DMS53 (cell line): ENCODE measurements at regions not wholly inside any gene's neighbourhood (a gene's known extent, or its start where the extent isn't known, plus 50 kb on each side); places are given as distances from the start of the nearest gene placed in this dataset.
A peak's percentile ranks its signal among the peaks of the same experiment; 100 is the strongest.

Source experiments
- DNase-seq: peaks from one replicate; lab custom pipeline; 2025; lab: John Stamatoyannopoulos, UW

GRCh38 chr10:53749439-53749838, 976.9 kb upstream of the MBL2 start:
- no peak for DNase-seq

GRCh38 chr10:53748319-53748718, 975.7 kb upstream of the MBL2 start:
- DNase-seq = peak; percentile 65

GRCh38 chr10:53744746-53745145, 972.2 kb upstream of the MBL2 start:
- no peak for DNase-seq

GRCh38 chr10:53744176-53744575, 971.6 kb upstream of the MBL2 start:
- DNase-seq = no peak

- DNase-seq = no peak
Observed at GRCh38 chr10:53737132-53737531, 964.5 kb upstream of the MBL2 start.

GRCh38 chr10:53726921-53727320, 954.3 kb upstream of the MBL2 start:
- DNase-seq = no peak

GRCh38 chr10:53724581-53724980, 952.0 kb upstream of the MBL2 start:
- no peak for DNase-seq

- no peak for DNase-seq
Observed at GRCh38 chr10:53719658-53720057, 947.1 kb upstream of the MBL2 start.

GRCh38 chr10:53716156-53716555, 943.6 kb upstream of the MBL2 start:
- no peak for DNase-seq

GRCh38 chr10:53713431-53713830, 940.8 kb upstream of the MBL2 start:
- no peak for DNase-seq

- peak; percentile 59 for DNase-seq
Observed at GRCh38 chr10:53702489-53702888, 929.9 kb upstream of the MBL2 start.

- no peak for DNase-seq
Observed at GRCh38 chr10:53701213-53701612, 928.6 kb upstream of the MBL2 start.

- no peak for DNase-seq
Observed at GRCh38 chr10:53700278-53700677, 927.7 kb upstream of the MBL2 start.

- no peak for DNase-seq
Observed at GRCh38 chr10:53699684-53700083, 927.1 kb upstream of the MBL2 start.

- DNase-seq = no peak
Observed at GRCh38 chr10:53699231-53699630, 926.6 kb upstream of the MBL2 start.

- peak; percentile 26 for DNase-seq
Observed at GRCh38 chr10:53697038-53697437, 924.5 kb upstream of the MBL2 start.

GRCh38 chr10:53690524-53691240, 918.1 kb upstream of the MBL2 start:
- DNase-seq = peak; percentile 89

- no peak for DNase-seq
Observed at GRCh38 chr10:53687800-53688199, 915.2 kb upstream of the MBL2 start.

- DNase-seq = no peak
Observed at GRCh38 chr10:53682885-53683284, 910.3 kb upstream of the MBL2 start.

- DNase-seq = no peak
Observed at GRCh38 chr10:53682458-53682857, 909.9 kb upstream of the MBL2 start.

- no peak for DNase-seq
Observed at GRCh38 chr10:53679666-53680065, 907.1 kb upstream of the MBL2 start.

GRCh38 chr10:53675177-53675576, 902.6 kb upstream of the MBL2 start:
- DNase-seq = no peak

- DNase-seq = no peak
Observed at GRCh38 chr10:53667063-53667462, 894.5 kb upstream of the MBL2 start.

- peak; percentile 61 for DNase-seq
Observed at GRCh38 chr10:53664282-53665019, 891.9 kb upstream of the MBL2 start.
